Nephron (organoid): ENCODE measurements at regions not wholly inside any gene's neighbourhood (a gene's known extent, or its start where the extent isn't known, plus 50 kb on each side); places are given as distances from the start of the nearest gene placed in this dataset.

Source experiments
- H3K27ac Mint-ChIP-seq, 3 experiments: 2 replicates each; pipeline ENCODE4 v1.8.0; 2020; ENCODE audit warnings: mixed read lengths in 3 of 3, mild to moderate bottlenecking in 2 of 3, moderate library complexity in 1 of 3
- H3K27me3 Mint-ChIP-seq: 2 replicates; pipeline ENCODE4 v1.8.0; 2021; ENCODE audit warnings: low read depth, mild to moderate bottlenecking, moderate library complexity, mixed read lengths
- H3K36me3 Mint-ChIP-seq: 2 replicates; pipeline ENCODE4 v1.8.0; 2020; ENCODE audit warnings: low read depth, mixed read lengths
- H3K4me1 Mint-ChIP-seq: 2 replicates; pipeline ENCODE4 v1.8.0; 2020; ENCODE audit warnings: mixed read lengths
- H3K4me3 Mint-ChIP-seq, 3 experiments: 2 replicates each; pipeline ENCODE4 v1.8.0; 2020; ENCODE audit warnings: mild to moderate bottlenecking in 3 of 3, mixed read lengths in 3 of 3, moderate library complexity in 2 of 3
- H3K9me3 Mint-ChIP-seq: 2 replicates; pipeline ENCODE4 v1.8.0; 2020; ENCODE audit warnings: mixed read lengths
- TF ChIP-seq, protein P1 (sequence below), 3 experiments: fragments of 200-600 bp; sonication (generic); IDR thresholded peaks; one replicate each; pipeline ENCODE4 v1.5.0; 2021; ENCODE audit warnings: antibody characterized with exemption in 3 of 3; ENCODE audit not compliant: unreplicated experiment in 3 of 3

DNA sequence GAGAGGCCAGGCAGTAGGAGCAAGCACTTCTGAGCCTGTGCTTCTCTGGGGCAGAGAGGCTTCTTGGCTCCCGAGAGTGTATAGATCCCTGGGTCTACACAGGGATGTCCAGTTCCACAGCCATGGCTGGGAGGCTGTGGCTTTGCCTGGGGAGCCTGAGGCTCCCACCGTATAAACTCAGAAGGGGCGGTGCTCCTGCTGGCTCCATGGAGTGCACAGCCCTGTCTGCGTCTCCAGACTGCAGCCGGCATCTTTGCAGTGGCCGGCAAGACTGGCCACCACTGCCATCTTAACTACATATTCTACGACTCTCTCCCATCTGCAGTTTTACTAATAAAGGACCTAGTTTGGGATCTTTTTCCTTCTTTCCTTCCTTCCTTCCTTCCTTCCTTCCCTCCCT, 1253.8 kb downstream of the C4orf33 start:
- H3K4me1 Mint-ChIP-seq, result no peaks in the 10 kb centered on the region
- TF ChIP-seq, protein P1, sequence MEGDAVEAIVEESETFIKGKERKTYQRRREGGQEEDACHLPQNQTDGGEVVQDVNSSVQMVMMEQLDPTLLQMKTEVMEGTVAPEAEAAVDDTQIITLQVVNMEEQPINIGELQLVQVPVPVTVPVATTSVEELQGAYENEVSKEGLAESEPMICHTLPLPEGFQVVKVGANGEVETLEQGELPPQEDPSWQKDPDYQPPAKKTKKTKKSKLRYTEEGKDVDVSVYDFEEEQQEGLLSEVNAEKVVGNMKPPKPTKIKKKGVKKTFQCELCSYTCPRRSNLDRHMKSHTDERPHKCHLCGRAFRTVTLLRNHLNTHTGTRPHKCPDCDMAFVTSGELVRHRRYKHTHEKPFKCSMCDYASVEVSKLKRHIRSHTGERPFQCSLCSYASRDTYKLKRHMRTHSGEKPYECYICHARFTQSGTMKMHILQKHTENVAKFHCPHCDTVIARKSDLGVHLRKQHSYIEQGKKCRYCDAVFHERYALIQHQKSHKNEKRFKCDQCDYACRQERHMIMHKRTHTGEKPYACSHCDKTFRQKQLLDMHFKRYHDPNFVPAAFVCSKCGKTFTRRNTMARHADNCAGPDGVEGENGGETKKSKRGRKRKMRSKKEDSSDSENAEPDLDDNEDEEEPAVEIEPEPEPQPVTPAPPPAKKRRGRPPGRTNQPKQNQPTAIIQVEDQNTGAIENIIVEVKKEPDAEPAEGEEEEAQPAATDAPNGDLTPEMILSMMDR (IDR thresholded peaks at IDR 0.05; ENCODE audit: unreplicated experiment in 3 of 3), result no peak

DNA sequence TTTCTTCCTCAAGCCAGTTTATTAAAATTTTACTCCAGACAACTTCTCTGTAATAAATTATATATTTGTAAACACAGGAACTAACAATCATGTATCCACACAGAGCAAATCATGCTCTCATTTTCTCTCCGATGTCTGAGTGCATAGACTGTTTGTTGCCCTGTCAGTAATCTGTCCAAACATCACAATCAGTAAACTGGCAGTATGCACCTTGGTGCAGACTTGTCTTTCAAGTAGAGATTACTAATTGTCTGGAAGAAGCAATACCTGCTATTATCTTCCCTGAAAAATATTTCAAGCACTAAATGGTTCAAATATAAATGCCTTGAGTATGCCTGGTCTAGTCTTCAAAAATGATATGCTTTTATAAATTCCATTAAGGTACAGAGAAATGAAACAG, 1260.9 kb downstream of the C4orf33 start:
- H3K27ac Mint-ChIP-seq, result no peak overlapping the region
- no peaks in the 10 kb centered on the region for H3K9me3 Mint-ChIP-seq
- H3K4me3 Mint-ChIP-seq, result no peak overlapping the region
- no peaks in the 10 kb centered on the region for H3K27me3 Mint-ChIP-seq
- no peaks in the 10 kb centered on the region for H3K4me1 Mint-ChIP-seq
- TF ChIP-seq, protein P1 (IDR thresholded peaks at IDR 0.05; ENCODE audit: unreplicated experiment in 3 of 3), result no peak
- no peaks in the 10 kb centered on the region for H3K36me3 Mint-ChIP-seq

More for the DNA sequence above, 1253.8 kb downstream of the C4orf33 start:
- Mint-ChIP-seq H3K27me3 (no peaks in the 10 kb centered on the region), H3K4me3 (no peak overlapping the region), H3K9me3 (no peaks in the 10 kb centered on the region), H3K27ac (no peak overlapping the region), H3K36me3 (no peaks in the 10 kb centered on the region)

DNA sequence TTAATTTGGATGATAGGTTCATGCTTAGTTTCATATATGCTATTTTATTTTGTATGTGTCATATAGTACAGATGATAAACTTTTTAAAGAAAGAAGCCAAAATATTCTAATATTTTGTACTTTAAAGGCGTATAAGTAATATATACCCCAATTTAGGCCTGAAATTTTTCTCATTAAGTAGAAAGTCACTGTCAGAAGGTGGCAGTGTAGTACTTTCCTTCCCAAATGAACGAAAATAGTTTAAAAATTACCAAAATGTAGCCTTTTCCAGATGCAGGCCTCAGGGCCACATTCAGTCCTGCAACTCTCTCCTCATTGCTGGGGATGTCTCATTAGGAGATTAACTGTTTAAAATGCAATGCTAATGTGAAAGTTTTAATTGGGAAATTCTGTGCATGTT, 1263.6 kb downstream of the C4orf33 start:
- no peaks in the 10 kb centered on the region for H3K9me3 Mint-ChIP-seq
- no peak overlapping the region for H3K27ac Mint-ChIP-seq
- TF ChIP-seq, protein P1 (IDR thresholded peaks at IDR 0.05; ENCODE audit: unreplicated experiment in 3 of 3), result peak; percentile 35 to 60 (median 38)
- H3K4me1 Mint-ChIP-seq, result no peaks in the 10 kb centered on the region
- no peaks in the 10 kb centered on the region for H3K36me3 Mint-ChIP-seq
- no peak overlapping the region for H3K4me3 Mint-ChIP-seq
- no peaks in the 10 kb centered on the region for H3K27me3 Mint-ChIP-seq

DNA sequence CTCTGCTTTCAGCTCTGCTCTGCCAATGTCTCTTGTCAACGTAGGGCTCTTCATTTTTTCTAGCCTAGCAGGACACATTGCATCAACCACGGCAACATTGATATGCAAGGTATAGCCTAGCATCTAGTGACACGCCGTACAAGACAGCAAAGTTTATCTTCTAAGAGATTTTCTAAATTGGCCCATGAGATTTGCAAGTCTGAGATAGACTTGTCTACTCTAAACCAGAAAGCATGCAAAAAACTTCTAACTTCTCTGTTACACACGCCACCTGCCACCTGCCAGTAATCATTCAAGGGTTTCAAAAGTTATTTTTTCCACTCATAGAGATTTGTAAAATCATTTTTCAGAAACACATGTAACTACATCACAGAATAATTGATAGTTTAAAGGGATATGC, 1265.7 kb downstream of the C4orf33 start:
- Mint-ChIP-seq H3K27ac (no peak overlapping the region), H3K36me3 (no peaks in the 10 kb centered on the region), H3K9me3 (no peaks in the 10 kb centered on the region), H3K4me3 (no peak overlapping the region), H3K27me3 (no peaks in the 10 kb centered on the region), H3K4me1 (no peaks in the 10 kb centered on the region)
- TF ChIP-seq, protein P1 (IDR thresholded peaks at IDR 0.05; ENCODE audit: unreplicated experiment in 3 of 3), result no peak

DNA sequence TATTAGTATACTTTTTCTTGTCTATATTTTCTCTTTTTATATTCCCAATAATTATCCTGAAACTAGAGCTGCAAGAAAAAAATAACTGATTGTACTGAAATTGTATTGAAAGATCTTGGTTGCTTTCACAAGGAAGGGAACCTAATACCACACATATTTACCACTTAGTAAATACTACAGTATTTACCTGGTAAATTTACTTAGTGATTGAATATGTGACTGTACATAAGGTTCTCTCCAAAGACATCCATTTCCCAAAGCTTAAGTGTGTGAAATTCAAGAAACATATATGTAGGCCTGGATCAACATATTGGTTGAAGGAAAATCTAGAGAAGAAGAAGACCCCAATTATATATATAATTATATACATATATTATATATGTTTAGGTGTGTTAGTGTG, 1272.7 kb downstream of the C4orf33 start:
- TF ChIP-seq, protein P1 (IDR thresholded peaks at IDR 0.05; ENCODE audit: unreplicated experiment in 3 of 3), result no peak
- Mint-ChIP-seq H3K27me3 (no peaks in the 10 kb centered on the region), H3K36me3 (no peaks in the 10 kb centered on the region), H3K4me1 (no peaks in the 10 kb centered on the region), H3K4me3 (no peak overlapping the region), H3K27ac (no peak overlapping the region), H3K9me3 (no peaks in the 10 kb centered on the region)

DNA sequence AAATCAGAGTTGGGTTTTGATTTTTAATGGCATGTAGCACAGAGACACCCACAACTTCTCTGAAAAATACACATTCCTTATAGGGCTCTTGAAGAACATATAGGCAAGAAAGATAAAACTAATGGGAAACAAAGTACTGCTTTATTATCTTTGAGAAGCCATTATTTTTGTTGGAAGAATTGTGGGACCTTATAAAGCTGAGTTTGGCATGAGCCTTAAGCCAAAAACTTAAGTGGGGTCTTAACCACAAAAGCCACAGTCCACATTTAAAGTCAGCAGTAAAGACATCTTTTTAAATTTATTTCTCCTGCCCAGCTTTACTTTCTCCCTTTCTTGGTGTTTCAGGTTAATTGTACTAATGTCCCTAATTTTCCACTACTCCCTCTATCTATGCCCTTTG, 1297.3 kb downstream of the C4orf33 start:
- no peaks in the 10 kb centered on the region for H3K9me3 Mint-ChIP-seq
- peaks cover 4% of the 10 kb centered on the region for H3K4me1 Mint-ChIP-seq
- TF ChIP-seq, protein P1 (IDR thresholded peaks at IDR 0.05; ENCODE audit: unreplicated experiment in 3 of 3), result no peak
- no peak overlapping the region for H3K27ac Mint-ChIP-seq
- H3K4me3 Mint-ChIP-seq, result no peak overlapping the region
- H3K27me3 Mint-ChIP-seq, result peaks cover 3% of the 10 kb centered on the region
- H3K36me3 Mint-ChIP-seq, result no peaks in the 10 kb centered on the region
